ENCODE measurements at regions not wholly inside any gene's neighbourhood (a gene's known extent, or its start where the extent isn't known, plus 50 kb on each side); places are given as distances from the start of the nearest gene placed in this dataset.
A peak's percentile ranks its signal among the peaks of the same experiment; 100 is the strongest.

GRCh38 chr21:15436031-15436430 lies 293.8 kb upstream of the USP25 start:
- H3K79me2 ChIP-seq (ENCODE audit: low read depth), result no peaks in the 10 kb centered on the region
- H3K4me3 ChIP-seq, result no peak overlapping the region
- Mint-ChIP-seq H3K4me3 (no peak overlapping the region), H3K27ac (peak overlapping the region; percentile 39), H3K9me3 (peaks cover 29% of the 10 kb centered on the region), H3K36me3 (peaks cover 13% of the 10 kb centered on the region), H3K4me1 (peaks cover 52% of the 10 kb centered on the region), H3K27me3 (ENCODE audit: insufficient read depth, low read depth) (no peaks in the 10 kb centered on the region)
- no peak overlapping the region for H3K4me2 ChIP-seq
- peaks cover 25% of the 10 kb centered on the region for H3F3A ChIP-seq (ENCODE audit: low read depth)
- no peak for TF ChIP-seq EZH2 (IDR thresholded peaks at IDR 0.05)
- TF ChIP-seq CTCF (IDR thresholded peaks at IDR 0.05), result no peak
- TF ChIP-seq EZH2phosphoT487 (IDR thresholded peaks at IDR 0.05), result no peak
- no peak for DNase-seq (ENCODE audit: low spot score)
- no peak overlapping the region for H2AFZ ChIP-seq (replicated peaks)
- H3K36me3 ChIP-seq, result no peaks in the 10 kb centered on the region
- no peaks in the 10 kb centered on the region for H3K27me3 ChIP-seq
- H4K20me1 ChIP-seq (ENCODE audit: low read depth), result no peaks in the 10 kb centered on the region
- H3K4me1 ChIP-seq, result peaks cover 71% of the 10 kb centered on the region
- H3K27ac ChIP-seq, result no peak overlapping the region
- no peak overlapping the region for H3K9ac ChIP-seq
- peaks cover 6% of the 10 kb centered on the region for H3K9me3 ChIP-seq (ENCODE audit: low read depth)

- no peaks in the 10 kb centered on the region for H3K27me3 Mint-ChIP-seq (ENCODE audit: insufficient read depth, low read depth)
- peak overlapping the region; percentile 71 for H2AFZ ChIP-seq (replicated peaks)
- H3K27ac Mint-ChIP-seq, result peak overlapping the region; percentile 74
- no peak overlapping the region for H3K4me3 Mint-ChIP-seq
- H3K9me3 Mint-ChIP-seq, result peaks cover 23% of the 10 kb centered on the region
- H3K27ac ChIP-seq, result no peak overlapping the region
- DNase-seq (ENCODE audit: low spot score), result no peak
- peaks cover 6% of the 10 kb centered on the region for H3K9me3 ChIP-seq (ENCODE audit: low read depth)
- H3K4me1 Mint-ChIP-seq, result peaks cover 56% of the 10 kb centered on the region
- peaks cover 68% of the 10 kb centered on the region for H3K4me1 ChIP-seq
- TF ChIP-seq EZH2 (IDR thresholded peaks at IDR 0.05) (no peak), EZH2phosphoT487 (IDR thresholded peaks at IDR 0.05) (no peak), CTCF (IDR thresholded peaks at IDR 0.05) (no peak)
- no peaks in the 10 kb centered on the region for H3K36me3 ChIP-seq
- no peak overlapping the region for H3K9ac ChIP-seq
- peaks cover 10% of the 10 kb centered on the region for H3K36me3 Mint-ChIP-seq
- H3K4me3 ChIP-seq, result no peak overlapping the region
- no peak overlapping the region for H3K4me2 ChIP-seq
- no peaks in the 10 kb centered on the region for H3K79me2 ChIP-seq (ENCODE audit: low read depth)
- H3K27me3 ChIP-seq, result no peaks in the 10 kb centered on the region
- H3F3A ChIP-seq (ENCODE audit: low read depth), result peaks cover 21% of the 10 kb centered on the region
- no peaks in the 10 kb centered on the region for H4K20me1 ChIP-seq (ENCODE audit: low read depth)
Measured at GRCh38 chr21:15437883-15438282, 291.9 kb upstream of the USP25 start.

DNA sequence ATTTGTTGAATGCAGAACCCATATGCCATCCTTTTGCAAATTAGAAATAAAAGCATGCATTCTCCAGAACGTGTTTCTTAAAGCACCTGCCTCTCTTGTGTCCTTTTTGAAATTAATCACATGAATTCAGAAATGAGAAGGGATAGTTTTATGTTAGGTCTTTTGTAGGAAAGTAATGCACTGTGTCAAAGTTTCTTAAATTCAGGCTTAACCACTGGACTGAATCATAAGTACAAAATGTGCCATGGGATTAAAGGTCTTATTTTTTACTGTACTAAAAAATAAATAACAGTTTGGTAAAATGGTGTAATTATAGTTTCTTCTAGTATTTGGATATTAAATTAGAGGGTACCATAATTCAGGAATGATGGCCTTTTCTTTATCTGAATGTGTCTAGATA lies 290.1 kb upstream of the USP25 start:
- no peak overlapping the region for H3K4me3 Mint-ChIP-seq
- Histone ChIP-seq H3K27me3 (no peaks in the 10 kb centered on the region), H2AFZ (replicated peaks) (no peak overlapping the region), H3F3A (ENCODE audit: low read depth) (peaks cover 2% of the 10 kb centered on the region), H4K20me1 (ENCODE audit: low read depth) (no peaks in the 10 kb centered on the region), H3K9me3 (ENCODE audit: low read depth) (peaks cover 2% of the 10 kb centered on the region), H3K4me2 (peak overlapping the region; percentile 56), H3K27ac (no peak overlapping the region), H3K79me2 (ENCODE audit: low read depth) (no peaks in the 10 kb centered on the region), H3K4me1 (peaks cover 66% of the 10 kb centered on the region), H3K9ac (no peak overlapping the region), H3K4me3 (no peak overlapping the region), H3K36me3 (no peaks in the 10 kb centered on the region)
- H3K27me3 Mint-ChIP-seq (ENCODE audit: insufficient read depth, low read depth), result no peaks in the 10 kb centered on the region
- H3K4me1 Mint-ChIP-seq, result peaks cover 66% of the 10 kb centered on the region
- peak overlapping the region; percentile 64 for H3K27ac Mint-ChIP-seq
- H3K36me3 Mint-ChIP-seq, result peaks cover 6% of the 10 kb centered on the region
- peaks cover 12% of the 10 kb centered on the region for H3K9me3 Mint-ChIP-seq
- no peak for DNase-seq (ENCODE audit: low spot score)
- TF ChIP-seq EZH2phosphoT487 (IDR thresholded peaks at IDR 0.05) (no peak), EZH2 (IDR thresholded peaks at IDR 0.05) (no peak), CTCF (IDR thresholded peaks at IDR 0.05) (no peak)

All from neural progenitor cell (in vitro differentiated cells).